HepG2 (cell line): ENCODE measurements at regions not wholly inside any gene's neighbourhood (a gene's known extent, or its start where the extent isn't known, plus 50 kb on each side); places are given as distances from the start of the nearest gene placed in this dataset.

Experiments
- CEBPZ ChIP-seq: IDR thresholded peaks from 2 replicates; pipeline ENCODE4 v1.6.1; 2012; ENCODE audit warnings: low read length, improper control_type of control experiment
- KDM4B ChIP-seq: sonication (generic); formaldehyde crosslinking; IDR thresholded peaks from 2 replicates; pipeline ENCODE4 v1.4.0; 2020; ENCODE audit warnings: missing genetic modification reagents
- PBX3 ChIP-seq: sonication (generic); formaldehyde crosslinking; IDR thresholded peaks from 2 replicates; pipeline ENCODE4 v1.8.1; 2023; ENCODE audit warnings: missing genetic modification reagents, inconsistent platforms, borderline replicate concordance
- THYN1 ChIP-seq: sonication (generic); formaldehyde crosslinking; IDR thresholded peaks from 2 replicates; pipeline ENCODE4 v1.8.1; 2023; ENCODE audit warnings: low read depth, mild to moderate bottlenecking, moderate library complexity, missing genetic modification reagents, borderline replicate concordance
- ZNF280B ChIP-seq: sonication (generic); formaldehyde crosslinking; IDR thresholded peaks from 2 replicates; pipeline ENCODE4 v1.5.0; 2020; ENCODE audit warnings: missing genetic modification reagents, mild to moderate bottlenecking, borderline replicate concordance
- TF ChIP-seq, protein P1 (sequence below): sonication (generic); formaldehyde crosslinking; IDR thresholded peaks from 2 replicates; pipeline ENCODE4 v1.4.0; 2020; ENCODE audit warnings: missing genetic modification reagents, borderline replicate concordance

- TF ChIP-seq, protein P1, sequence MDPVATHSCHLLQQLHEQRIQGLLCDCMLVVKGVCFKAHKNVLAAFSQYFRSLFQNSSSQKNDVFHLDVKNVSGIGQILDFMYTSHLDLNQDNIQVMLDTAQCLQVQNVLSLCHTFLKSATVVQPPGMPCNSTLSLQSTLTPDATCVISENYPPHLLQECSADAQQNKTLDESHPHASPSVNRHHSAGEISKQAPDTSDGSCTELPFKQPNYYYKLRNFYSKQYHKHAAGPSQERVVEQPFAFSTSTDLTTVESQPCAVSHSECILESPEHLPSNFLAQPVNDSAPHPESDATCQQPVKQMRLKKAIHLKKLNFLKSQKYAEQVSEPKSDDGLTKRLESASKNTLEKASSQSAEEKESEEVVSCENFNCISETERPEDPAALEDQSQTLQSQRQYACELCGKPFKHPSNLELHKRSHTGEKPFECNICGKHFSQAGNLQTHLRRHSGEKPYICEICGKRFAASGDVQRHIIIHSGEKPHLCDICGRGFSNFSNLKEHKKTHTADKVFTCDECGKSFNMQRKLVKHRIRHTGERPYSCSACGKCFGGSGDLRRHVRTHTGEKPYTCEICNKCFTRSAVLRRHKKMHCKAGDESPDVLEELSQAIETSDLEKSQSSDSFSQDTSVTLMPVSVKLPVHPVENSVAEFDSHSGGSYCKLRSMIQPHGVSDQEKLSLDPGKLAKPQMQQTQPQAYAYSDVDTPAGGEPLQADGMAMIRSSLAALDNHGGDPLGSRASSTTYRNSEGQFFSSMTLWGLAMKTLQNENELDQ (CRISPR knock-in tag) = no peak
- TF ChIP-seq KDM4B (CRISPR knock-in tag) (no peak), CEBPZ (no peak), THYN1 (CRISPR knock-in tag) (no peak), PBX3 (CRISPR knock-in tag) (no peak), ZNF280B (no peak)
Measured at GRCh38 chrX:39643550-39643949, 454.2 kb downstream of the BCOR start.
